Gastrocnemius medialis (tissue), 4 donors: ENCODE measurements at regions not wholly inside any gene's neighbourhood (a gene's known extent, or its start where the extent isn't known, plus 50 kb on each side); places are given as distances from the start of the nearest gene placed in this dataset.

ENCODE experiments used
- ATAC-seq, 2 donors: fragments of 150-250 bp; one replicate each; pipeline ENCODE4 v1.9.1; 2016
- DNase-seq, 2 donors: peaks; one replicate each; pipeline ENCODE4 v3.0.0-alpha.2; 2019
- H3K27ac ChIP-seq, 4 donors: fragments of 200-600 bp; sonication (generic); 1 replicate in 1 of 4; 2 replicates in 3 of 4; pipeline ENCODE4 v1.5.1; 2016 to 2018; ENCODE audit warnings: mild to moderate bottlenecking in 2 of 4, moderate library complexity in 1 of 4
- H3K27me3 ChIP-seq, 3 donors: fragments of 200-600 bp; sonication (generic) in 2 of 3; 1 replicate in 1 of 3; 2 replicates in 2 of 3; pipeline versions ENCODE4 v1.5.1 to v1.6.0; 2016 to 2019; ENCODE audit warnings: mild to moderate bottlenecking in 1 of 3, moderate library complexity in 1 of 3
- H3K36me3 ChIP-seq, 2 donors: fragments of 200-600 bp; sonication (generic) in 1 of 2; one replicate each; pipeline ENCODE4 v1.5.1; 2017 to 2018
- H3K4me1 ChIP-seq, 2 donors: fragments of 200-600 bp; sonication (generic) in 1 of 2; one replicate each; pipeline ENCODE4 v1.5.1; 2016 to 2017; ENCODE audit warnings: mild to moderate bottlenecking in 2 of 2
- H3K4me3 ChIP-seq, 4 donors: fragments of 200-600 bp; sonication (generic) in 3 of 4; 1 replicate in 1 of 4; 2 replicates in 3 of 4; pipeline ENCODE4 v1.5.1; 2016 to 2019; ENCODE audit warnings: mild to moderate bottlenecking in 2 of 4
- H3K9me3 ChIP-seq, 3 donors: fragments of 200-600 bp; sonication (generic) in 2 of 3; 1 replicate in 1 of 3; 2 replicates in 2 of 3; pipeline ENCODE4 v1.5.1; 2016 to 2019
- POLR2A ChIP-seq, 2 donors: fragments of 450-650 bp; IDR thresholded peaks; one replicate each; pipeline ENCODE4 v1.6.1; 2017; ENCODE audit warnings: antibody characterized with exemption in 2 of 2, mild to moderate bottlenecking in 2 of 2, moderate library complexity in 2 of 2
- in situ Hi-C, 4 donors: fragments of 200-750 bp; cut with MboI; loops; one replicate each; pipeline versions ENCODE4 v1.15.0 to v1.8.0; 2017; ENCODE audit warnings: low sequenced_read_pairs in 4 of 4
- intact Hi-C: fragments of 100-400 bp; cut with DNase I; formaldehyde crosslinking; loops from one replicate; pipeline ENCODE4 v1.15.1; 2023; ENCODE audit warnings: low total_unique reads
- TF ChIP-seq, protein P1 (sequence below), 5 experiments: fragments of 450-650 bp in 3 of 5; fragments of 200-600 bp in 2 of 5; sonication (generic) in 2 of 5; IDR thresholded peaks in 4 of 5; conservative IDR thresholded peaks in 1 of 5; 1 replicate in 4 of 5; 2 replicates in 1 of 5; pipeline ENCODE4 v1.5.1; 2016 to 2019; ENCODE audit warnings: antibody characterized with exemption in 5 of 5, mild to moderate bottlenecking in 3 of 5, moderate library complexity in 3 of 5

GRCh38 chr22:34115722-34116121, 195.4 kb upstream of the LARGE1 start:
- H3K9me3 ChIP-seq: no peaks in the 10 kb centered on the region
- no peaks in the 10 kb centered on the region for H3K36me3 ChIP-seq
- H3K4me1 ChIP-seq: no peaks in the 10 kb centered on the region
- intact Hi-C loops: no loop called here
- H3K27ac ChIP-seq: no peak overlapping the region
- TF ChIP-seq, protein P1, sequence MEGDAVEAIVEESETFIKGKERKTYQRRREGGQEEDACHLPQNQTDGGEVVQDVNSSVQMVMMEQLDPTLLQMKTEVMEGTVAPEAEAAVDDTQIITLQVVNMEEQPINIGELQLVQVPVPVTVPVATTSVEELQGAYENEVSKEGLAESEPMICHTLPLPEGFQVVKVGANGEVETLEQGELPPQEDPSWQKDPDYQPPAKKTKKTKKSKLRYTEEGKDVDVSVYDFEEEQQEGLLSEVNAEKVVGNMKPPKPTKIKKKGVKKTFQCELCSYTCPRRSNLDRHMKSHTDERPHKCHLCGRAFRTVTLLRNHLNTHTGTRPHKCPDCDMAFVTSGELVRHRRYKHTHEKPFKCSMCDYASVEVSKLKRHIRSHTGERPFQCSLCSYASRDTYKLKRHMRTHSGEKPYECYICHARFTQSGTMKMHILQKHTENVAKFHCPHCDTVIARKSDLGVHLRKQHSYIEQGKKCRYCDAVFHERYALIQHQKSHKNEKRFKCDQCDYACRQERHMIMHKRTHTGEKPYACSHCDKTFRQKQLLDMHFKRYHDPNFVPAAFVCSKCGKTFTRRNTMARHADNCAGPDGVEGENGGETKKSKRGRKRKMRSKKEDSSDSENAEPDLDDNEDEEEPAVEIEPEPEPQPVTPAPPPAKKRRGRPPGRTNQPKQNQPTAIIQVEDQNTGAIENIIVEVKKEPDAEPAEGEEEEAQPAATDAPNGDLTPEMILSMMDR (IDR thresholded peaks at IDR 0.05 in 4 of 5, conservative IDR thresholded peaks at IDR 0.05 in 1 of 5): no peak
- ATAC-seq (no peak), DNase-seq (no peak)
- in situ Hi-C loops: loop anchor here in 3 of 4 donors (25.0 kb wide), 2 partner anchors 603 to 803 kb away; no protein-coding TSS in a partner anchor
- no peak overlapping the region for H3K4me3 ChIP-seq
- no peaks in the 10 kb centered on the region for H3K27me3 ChIP-seq

GRCh38 chr22:34116126-34116525, 195.8 kb upstream of the LARGE1 start:
- Histone ChIP-seq H3K27ac (no peak overlapping the region), H3K4me3 (no peak overlapping the region), H3K36me3 (no peaks in the 10 kb centered on the region), H3K4me1 (no peaks in the 10 kb centered on the region), H3K9me3 (no peaks in the 10 kb centered on the region), H3K27me3 (no peaks in the 10 kb centered on the region)
- DNase-seq (no peak), ATAC-seq (no peak)
- TF ChIP-seq POLR2A (IDR thresholded peaks at IDR 0.05): no peak
- TF ChIP-seq, protein P1 (IDR thresholded peaks at IDR 0.05 in 4 of 5, conservative IDR thresholded peaks at IDR 0.05 in 1 of 5): no peak
- in situ Hi-C loops: loop anchor here in 3 of 4 donors (25.0 kb wide), 2 partner anchors 604 to 804 kb away; no protein-coding TSS in a partner anchor
- intact Hi-C loops: no loop called here

GRCh38 chr22:34122042-34122441, 201.8 kb upstream of the LARGE1 start:
- Histone ChIP-seq H3K9me3 (no peaks in the 10 kb centered on the region), H3K27me3 (no peaks in the 10 kb centered on the region), H3K4me1 (no peaks in the 10 kb centered on the region), H3K4me3 (no peak overlapping the region), H3K36me3 (no peaks in the 10 kb centered on the region), H3K27ac (no peak overlapping the region)
- ATAC-seq (no peak), DNase-seq (no peak)
- TF ChIP-seq, protein P1 (IDR thresholded peaks at IDR 0.05 in 4 of 5, conservative IDR thresholded peaks at IDR 0.05 in 1 of 5): no peak
- TF ChIP-seq POLR2A (IDR thresholded peaks at IDR 0.05): no peak
- in situ Hi-C loops: loop anchor here in 3 of 4 donors (25.0 kb wide), 2 partner anchors 610 to 810 kb away; no protein-coding TSS in a partner anchor
- intact Hi-C loops: no loop called here

GRCh38 chr22:34129691-34130486, 209.6 kb upstream of the LARGE1 start:
- TF ChIP-seq, protein P1 (IDR thresholded peaks at IDR 0.05 in 4 of 5, conservative IDR thresholded peaks at IDR 0.05 in 1 of 5): no peak
- no peak for ATAC-seq
- no peak overlapping the region for H3K4me3 ChIP-seq
- H3K36me3 ChIP-seq: no peaks in the 10 kb centered on the region
- DNase-seq: no peak
- intact Hi-C loops: no loop called here
- peaks cover 0 to 2% (median 0%) of the 10 kb centered on the region in 3 donors for H3K27me3 ChIP-seq
- no peak overlapping the region for H3K27ac ChIP-seq
- no peaks in the 10 kb centered on the region for H3K4me1 ChIP-seq
- no peaks in the 10 kb centered on the region for H3K9me3 ChIP-seq
- in situ Hi-C loops: no loop called here
